ENCODE measurements at regions not wholly inside any gene's neighbourhood (a gene's known extent, or its start where the extent isn't known, plus 50 kb on each side); places are given as distances from the start of the nearest gene placed in this dataset.
"Not testable (repeated sequence)": the region's sequence is repeated elsewhere in the genome, so short reads cannot be mapped to it uniquely, and the experiment has no call there.

DNA sequence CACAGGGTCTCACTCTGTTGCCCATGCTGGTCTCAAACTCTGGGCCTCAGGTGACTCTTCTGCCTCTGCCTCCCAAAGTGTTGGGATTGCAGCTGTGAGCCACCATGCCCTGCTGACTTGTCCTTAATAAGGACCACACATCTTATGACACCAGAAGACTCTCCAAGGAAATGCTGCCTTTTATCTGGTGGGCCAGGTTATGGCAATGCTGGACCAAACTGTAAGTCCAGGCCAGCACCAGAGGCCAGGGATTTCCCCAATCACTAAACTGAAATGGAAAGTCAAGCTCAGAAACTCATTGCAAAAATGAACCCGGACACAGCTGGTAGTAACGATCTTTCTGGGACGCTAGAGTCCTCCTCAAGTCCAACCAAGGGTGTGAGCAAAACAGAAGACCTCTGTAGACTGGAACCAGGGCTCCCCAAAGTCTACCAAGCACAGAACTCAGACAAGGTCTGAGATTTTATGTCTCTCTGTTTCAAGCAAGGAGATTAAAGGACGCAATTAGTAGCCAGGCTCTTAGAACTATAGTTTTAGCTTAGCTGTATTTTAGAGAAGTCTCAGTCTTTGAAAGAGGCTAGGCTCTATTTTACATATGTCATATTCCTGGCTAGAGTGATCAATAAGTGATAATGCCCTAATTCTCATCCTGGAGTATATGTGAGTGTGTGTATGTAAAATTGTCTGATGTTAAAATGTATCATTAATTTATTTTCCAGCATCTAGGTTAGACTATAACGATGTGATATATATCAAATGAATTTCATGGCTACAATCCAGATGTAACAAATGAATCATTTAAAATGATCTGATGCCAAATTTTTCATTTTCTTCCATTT is 74.0 kb upstream of the ITGB1 start:
- H3K9ac ChIP-seq (ENCODE audit: low read depth in 1 of 2, low read length in 2 of 2): no peak overlapping the region
- no peak overlapping the region for H3K27ac ChIP-seq (ENCODE audit: low read depth in 1 of 2, low read length in 2 of 2)
- H3K36me3 ChIP-seq (ENCODE audit: control insufficient read depth in 4 of 4, insufficient read depth in 3 of 4, low read depth in 1 of 4, low read length in 3 of 4): no peaks in the 10 kb centered on the region
- peaks cover 0 to 3% (median 0%) of the 10 kb centered on the region in 4 donors for H3K9me3 ChIP-seq (ENCODE audit: control insufficient read depth in 4 of 4, low read length in 3 of 4)
- H3K4me3 ChIP-seq (ENCODE audit: low read depth in 1 of 3, low read length in 3 of 3): no peak overlapping the region
- no peak for TF ChIP-seq ZBTB33 (IDR thresholded peaks at IDR 0.05)
- TF ChIP-seq RXRA (IDR thresholded peaks at IDR 0.05): no peak
- no peaks in the 10 kb centered on the region for H3K4me1 ChIP-seq (ENCODE audit: control insufficient read depth in 4 of 4, insufficient read depth in 4 of 4, low read length in 3 of 4)
- H3K27me3 ChIP-seq (ENCODE audit: control insufficient read depth in 4 of 4, insufficient read depth in 4 of 4, low read length in 3 of 4): no peaks in the 10 kb centered on the region
- DNase-seq (ENCODE audit: low spot score): no peak
- 90% methylated on average over 5 of the region's 5 CpGs for WGBS

- H3K4me1 ChIP-seq (ENCODE audit: control insufficient read depth in 4 of 4, insufficient read depth in 4 of 4, low read length in 3 of 4): no peaks in the 10 kb centered on the region
- no peaks in the 10 kb centered on the region for H3K9me3 ChIP-seq (ENCODE audit: control insufficient read depth in 4 of 4, low read length in 3 of 4)
- no peak overlapping the region for H3K4me3 ChIP-seq (ENCODE audit: low read depth in 1 of 3, low read length in 3 of 3)
- no peak overlapping the region for H3K9ac ChIP-seq (ENCODE audit: low read depth in 1 of 2, low read length in 2 of 2)
- no peak overlapping the region for H3K27ac ChIP-seq (ENCODE audit: low read depth in 1 of 2, low read length in 2 of 2)
- no peak for TF ChIP-seq TAF1 (conservative IDR thresholded peaks at IDR 0.05)
- TF ChIP-seq ZBTB33 (IDR thresholded peaks at IDR 0.05): no peak
- no peak for TF ChIP-seq EGR1 (IDR thresholded peaks at IDR 0.05; ENCODE audit: low read depth in 2 of 2)
- no peak for TF ChIP-seq ATF3 (IDR thresholded peaks at IDR 0.05)
- no peaks in the 10 kb centered on the region for H3K27me3 ChIP-seq (ENCODE audit: control insufficient read depth in 4 of 4, insufficient read depth in 4 of 4, low read length in 3 of 4)
- WGBS: 94% methylated on average over 5 of the region's 5 CpGs
- no peak for DNase-seq (ENCODE audit: low spot score)
- H3K36me3 ChIP-seq (ENCODE audit: control insufficient read depth in 4 of 4, insufficient read depth in 3 of 4, low read depth in 1 of 4, low read length in 3 of 4): no peaks in the 10 kb centered on the region
Measured at GRCh38 chr10:33031171-33031570, 73.1 kb upstream of the ITGB1 start.

GRCh38 chr10:33028515-33028914 is 70.5 kb upstream of the ITGB1 start:
- 96% methylated on average over 5 of the region's 5 CpGs for WGBS
- not testable (repeated sequence) for H3K27ac ChIP-seq (ENCODE audit: low read depth in 1 of 2, low read length in 2 of 2); H3K9me3 ChIP-seq (ENCODE audit: control insufficient read depth in 4 of 4, low read length in 3 of 4); H3K27me3 ChIP-seq (ENCODE audit: control insufficient read depth in 4 of 4, insufficient read depth in 4 of 4, low read length in 3 of 4); H3K4me1 ChIP-seq (ENCODE audit: control insufficient read depth in 4 of 4, insufficient read depth in 4 of 4, low read length in 3 of 4); H3K4me3 ChIP-seq (ENCODE audit: low read depth in 1 of 3, low read length in 3 of 3); DNase-seq (ENCODE audit: low spot score); H3K36me3 ChIP-seq (ENCODE audit: control insufficient read depth in 4 of 4, insufficient read depth in 3 of 4, low read depth in 1 of 4, low read length in 3 of 4); H3K9ac ChIP-seq (ENCODE audit: low read depth in 1 of 2, low read length in 2 of 2)

GRCh38 chr10:33027088-33027487 is 69.1 kb upstream of the ITGB1 start:
- Histone ChIP-seq H3K9ac (ENCODE audit: low read depth in 1 of 2, low read length in 2 of 2) (no peak overlapping the region), H3K4me1 (ENCODE audit: control insufficient read depth in 4 of 4, insufficient read depth in 4 of 4, low read length in 3 of 4) (no peaks in the 10 kb centered on the region), H3K4me3 (ENCODE audit: low read depth in 1 of 3, low read length in 3 of 3) (no peak overlapping the region), H3K27ac (ENCODE audit: low read depth in 1 of 2, low read length in 2 of 2) (no peak overlapping the region), H3K36me3 (ENCODE audit: control insufficient read depth in 4 of 4, insufficient read depth in 3 of 4, low read depth in 1 of 4, low read length in 3 of 4) (no peaks in the 10 kb centered on the region), H3K27me3 (ENCODE audit: control insufficient read depth in 4 of 4, insufficient read depth in 4 of 4, low read length in 3 of 4) (no peaks in the 10 kb centered on the region), H3K9me3 (ENCODE audit: control insufficient read depth in 4 of 4, low read length in 3 of 4) (no peaks in the 10 kb centered on the region)
- WGBS: 92% methylated on average over 6 of the region's 6 CpGs
- TF ChIP-seq RAD21 (IDR thresholded peaks at IDR 0.05): no peak
- TF ChIP-seq FOXA2 (IDR thresholded peaks at IDR 0.05): no peak
- TF ChIP-seq MAX (IDR thresholded peaks at IDR 0.05): no peak
- TF ChIP-seq SP1 (IDR thresholded peaks at IDR 0.05): no peak
- TF ChIP-seq REST (IDR thresholded peaks at IDR 0.05): no peak
- TF ChIP-seq HNF4G (IDR thresholded peaks at IDR 0.05): no peak
- DNase-seq (ENCODE audit: low spot score): no peak

Measured in liver (tissue), 7 donors.